GM10248 (cell line): ENCODE measurements at regions not wholly inside any gene's neighbourhood (a gene's known extent, or its start where the extent isn't known, plus 50 kb on each side); places are given as distances from the start of the nearest gene placed in this dataset.

Experiments used
- CTCF ChIA-PET: fragments of 300-600 bp; sonication (Branson Sonifier 250); formaldehyde crosslinking; extraction: SDS; loops from one replicate; lab custom pipeline; 2021; ENCODE audit warnings: antibody characterized with exemption; lab: Yijun Ruan, JAX
- POLR2A ChIA-PET: fragments of 350-650 bp; sonication (Branson Sonifier 250); formaldehyde crosslinking; extraction: SDS; loops from one replicate; lab custom pipeline; 2020; ENCODE audit warnings: antibody characterized with exemption; lab: Yijun Ruan, JAX
- DNase-seq: peaks from one replicate; pipeline ENCODE4 v3.0.0; 2012; ENCODE audit errors: extremely low spot score
- CTCF ChIP-seq: IDR thresholded peaks from 2 replicates; pipeline ENCODE4 v1.5.1; 2012; ENCODE audit warnings: mild to moderate bottlenecking, low read depth; ENCODE audit errors: extremely low read depth, missing control alignments, control extremely low read depth

DNA sequence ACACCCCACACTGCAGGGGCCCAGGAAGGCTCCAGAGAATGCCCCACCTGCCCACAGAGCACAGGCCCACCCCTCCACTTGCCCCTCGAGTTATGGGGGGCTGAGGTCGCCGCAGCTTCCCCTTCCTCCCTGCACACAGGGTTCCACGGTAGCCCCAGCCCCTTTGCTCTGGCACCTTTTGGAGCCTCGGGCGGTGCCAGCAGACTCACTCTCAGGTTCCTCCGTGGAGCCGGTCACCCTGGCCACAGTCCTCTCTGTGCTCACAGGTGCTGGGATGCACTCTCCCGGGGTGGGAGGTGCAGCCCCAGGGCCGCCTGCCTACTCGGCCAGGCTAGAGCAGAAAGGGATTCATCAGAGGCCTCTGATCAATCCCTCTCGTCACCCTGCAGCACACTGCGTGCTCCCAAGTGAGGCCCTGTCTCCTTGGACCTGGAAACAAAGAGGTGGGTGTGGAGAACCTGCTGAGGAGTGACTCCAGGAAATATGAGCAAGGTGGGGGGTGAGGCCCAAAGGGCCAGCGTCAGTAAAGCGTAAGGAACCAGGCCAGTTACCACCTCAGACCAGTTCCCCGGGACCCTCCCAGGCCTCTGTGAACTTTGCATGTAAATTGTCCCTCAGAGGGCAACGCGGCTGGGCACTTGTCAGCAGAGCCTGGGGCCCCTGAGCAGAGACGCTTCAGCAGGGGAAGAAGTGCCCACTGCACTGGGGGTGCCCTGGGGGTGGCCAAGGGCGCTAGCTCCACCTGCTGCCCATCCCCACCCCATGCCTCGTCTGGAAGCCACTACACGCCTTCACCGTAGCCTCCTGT, 167.8 kb downstream of the OLFM1 start:
- ChIA-PET CTCF (no interaction called here), POLR2A (no interaction called here)
- no peak for DNase-seq
- no peak for TF ChIP-seq CTCF

DNA sequence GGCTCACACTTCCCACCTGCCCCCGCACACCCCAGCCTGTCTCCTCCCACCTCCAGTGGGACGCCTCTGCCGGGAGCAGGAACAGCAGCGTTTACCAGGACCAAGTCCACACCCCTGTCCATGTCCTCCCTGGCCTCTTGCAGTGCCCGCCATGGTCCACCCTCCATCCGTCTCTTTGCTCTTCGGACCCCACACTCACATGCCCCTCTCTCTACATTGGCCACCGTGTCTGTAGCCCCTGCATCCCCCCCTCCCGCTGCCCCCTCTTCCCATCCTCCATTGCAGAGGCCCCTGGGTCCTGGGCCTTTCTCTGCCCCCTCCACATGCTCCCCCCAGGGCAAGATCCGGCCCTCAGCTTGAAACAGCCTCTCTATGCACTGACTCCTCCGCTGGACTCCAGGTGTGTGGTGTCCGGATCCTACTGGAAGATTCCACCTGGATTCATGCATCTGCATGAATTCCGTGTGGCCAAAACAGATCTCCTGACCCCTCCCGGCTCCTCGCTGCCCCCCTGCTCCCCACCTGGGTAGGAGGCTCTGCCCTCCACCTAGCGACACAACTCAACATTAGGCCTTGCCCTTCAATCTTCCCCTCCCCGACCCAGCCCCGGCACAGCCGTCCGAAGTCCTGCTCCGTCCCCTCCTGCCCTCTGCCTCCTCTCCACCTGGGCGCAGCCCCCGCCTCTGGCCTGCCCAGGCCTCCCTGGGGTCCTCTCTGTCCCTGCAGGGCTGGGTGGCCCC, 168.5 kb downstream of the OLFM1 start:
- ChIA-PET CTCF (no interaction called here), POLR2A (no interaction called here)
- DNase-seq, result no peak
- no peak for TF ChIP-seq CTCF

- ChIA-PET POLR2A (no interaction called here), CTCF (no interaction called here)
- no peak for DNase-seq
- no peak for TF ChIP-seq CTCF
These were observed 169.3 kb downstream of the OLFM1 start for GRCh38 chr9:135256581-135257354.

GRCh38 chr9:135258461-135258860, 171.0 kb downstream of the OLFM1 start:
- ChIA-PET POLR2A (no interaction called here), CTCF (no interaction called here)
- no peak for DNase-seq
- no peak for TF ChIP-seq CTCF

GRCh38 chr9:135259273-135259672, 171.8 kb downstream of the OLFM1 start:
- TF ChIP-seq CTCF, result no peak
- ChIA-PET CTCF (no interaction called here), POLR2A (no interaction called here)
- no peak for DNase-seq
